C4-2B (cell line): ENCODE measurements at regions not wholly inside any gene's neighbourhood (a gene's known extent, or its start where the extent isn't known, plus 50 kb on each side); places are given as distances from the start of the nearest gene placed in this dataset.
"Not testable (repeated sequence)": the region's sequence is repeated elsewhere in the genome, so short reads cannot be mapped to it uniquely, and the experiment has no call there.

Source experiments
- CTCF ChIP-seq: fragments of 450-650 bp; conservative IDR thresholded peaks from 2 replicates; pipeline ENCODE4 v1.5.1; 2017; ENCODE audit warnings: mild to moderate bottlenecking
- ZFX ChIP-seq: fragments of 450-650 bp; IDR thresholded peaks from 2 replicates; pipeline ENCODE4 v1.6.1; 2017

GRCh38 chr4:189810318-189811181, 130.1 kb upstream of the FRG1 start:
- not testable (repeated sequence) for TF ChIP-seq CTCF, ZFX
